GM23338 (cell line): ENCODE measurements at regions not wholly inside any gene's neighbourhood (a gene's known extent, or its start where the extent isn't known, plus 50 kb on each side); places are given as distances from the start of the nearest gene placed in this dataset.

Experiments used
- ATAC-seq: fragments of 200-7000 bp; cut with Tn5 transposase; 3 replicates; pipeline ENCODE4 v1.9.1; 2020
- DNase-seq: peaks from one replicate; pipeline ENCODE4 v3.0.0-alpha.2; 2015; ENCODE audit warnings: low spot score
- H2AFZ ChIP-seq: fragments of 200-600 bp; sonication (generic); 2 replicates; pipeline ENCODE4 v1.8.0; 2016; ENCODE audit warnings: antibody characterized with exemption, mild to moderate bottlenecking, moderate library complexity
- H3F3A ChIP-seq: fragments of 200-600 bp; sonication (generic); replicated peaks from 2 replicates; pipeline ENCODE4 v1.8.0; 2017; ENCODE audit warnings: antibody characterized with exemption, mixed run types, low read depth
- H3K27ac ChIP-seq: fragments of 200-600 bp; sonication (generic); 2 replicates; pipeline ENCODE4 v1.6.1; 2016; ENCODE audit warnings: low read depth
- H3K27me3 ChIP-seq: fragments of 200-600 bp; sonication (generic); 2 replicates; pipeline ENCODE4 v1.8.0; 2016; ENCODE audit warnings: mild to moderate bottlenecking, mixed run types, moderate library complexity; ENCODE audit not compliant: insufficient read depth
- H3K36me3 ChIP-seq: fragments of 200-600 bp; sonication (generic); 2 replicates; pipeline ENCODE4 v1.8.0; 2016; ENCODE audit warnings: mild to moderate bottlenecking; ENCODE audit not compliant: insufficient read depth
- H3K4me1 ChIP-seq: fragments of 200-600 bp; sonication (generic); 2 replicates; pipeline ENCODE4 v1.8.0; 2016; ENCODE audit warnings: mild to moderate bottlenecking, moderate library complexity; ENCODE audit not compliant: insufficient read depth
- H3K4me2 ChIP-seq: fragments of 200-600 bp; sonication (generic); 2 replicates; pipeline ENCODE4 v1.7.1; 2017; ENCODE audit warnings: mixed run types
- H3K4me3 ChIP-seq: fragments of 200-600 bp; sonication (generic); 2 replicates; pipeline ENCODE4 v1.6.1; 2016; ENCODE audit warnings: mixed run types
- H3K79me2 ChIP-seq: fragments of 200-600 bp; sonication (generic); replicated peaks from 2 replicates; pipeline ENCODE4 v1.8.0; 2017; ENCODE audit warnings: mild to moderate bottlenecking; ENCODE audit not compliant: insufficient read depth
- H3K9me2 ChIP-seq: fragments of 200-600 bp; sonication (generic); 2 replicates; pipeline ENCODE4 v1.8.0; 2017; ENCODE audit not compliant: insufficient read depth
- H4K20me1 ChIP-seq: fragments of 200-600 bp; sonication (generic); replicated peaks from 2 replicates; pipeline ENCODE4 v1.8.0; 2017; ENCODE audit warnings: mild to moderate bottlenecking; ENCODE audit not compliant: insufficient read depth
- H3K27ac Mint-ChIP-seq: 2 replicates; pipeline ENCODE4 v1.8.0; 2020; ENCODE audit warnings: inconsistent platforms, mild to moderate bottlenecking, moderate library complexity, mixed read lengths
- H3K27me3 Mint-ChIP-seq: 3 replicates; pipeline ENCODE4 v1.8.0; 2022; ENCODE audit warnings: low read depth, mild to moderate bottlenecking, moderate library complexity, mixed read lengths, inconsistent platforms; ENCODE audit not compliant: insufficient read depth, poor library complexity
- H3K36me3 Mint-ChIP-seq: 3 replicates; pipeline ENCODE4 v1.8.0; 2021; ENCODE audit warnings: low read depth, mild to moderate bottlenecking, inconsistent platforms, moderate library complexity, mixed read lengths
- H3K4me1 Mint-ChIP-seq: 3 replicates; pipeline ENCODE4 v1.8.0; 2020; ENCODE audit warnings: mild to moderate bottlenecking, inconsistent platforms, mixed read lengths
- H3K4me3 Mint-ChIP-seq: 3 replicates; pipeline ENCODE4 v1.8.0; 2021; ENCODE audit warnings: moderate library complexity, mild to moderate bottlenecking, inconsistent platforms, mixed read lengths
- H3K9me3 Mint-ChIP-seq: 3 replicates; pipeline ENCODE4 v1.8.0; 2020; ENCODE audit warnings: moderate library complexity, mild to moderate bottlenecking, inconsistent platforms, mixed read lengths
- CREB1 ChIP-seq: fragments of 250-450 bp; sonication (Bioruptor Pico); IDR thresholded peaks from 2 replicates; pipeline ENCODE4 v1.5.0; 2020; ENCODE audit warnings: low read depth, mild to moderate bottlenecking, moderate library complexity
- ETS1 ChIP-seq: IDR thresholded peaks from 2 replicates; pipeline ENCODE4 v1.6.1; 2016; ENCODE audit warnings: antibody characterized with exemption
- EZH2 ChIP-seq: fragments of 200-600 bp; sonication (generic); IDR thresholded peaks from one replicate; pipeline ENCODE4 v1.8.0; 2017; ENCODE audit warnings: antibody characterized with exemption, mild to moderate bottlenecking, low read depth; ENCODE audit not compliant: unreplicated experiment
- EZH2phosphoT487 ChIP-seq: fragments of 200-600 bp; sonication (generic); IDR thresholded peaks from one replicate; pipeline ENCODE4 v1.8.1; 2018; ENCODE audit warnings: antibody characterized with exemption; ENCODE audit not compliant: unreplicated experiment
- JUNB ChIP-seq: IDR thresholded peaks from one replicate; pipeline ENCODE4 v1.6.1; 2016; ENCODE audit warnings: antibody characterized with exemption; ENCODE audit not compliant: unreplicated experiment
- NANOG ChIP-seq: IDR thresholded peaks from 2 replicates; pipeline ENCODE4 v1.6.1; 2016; ENCODE audit warnings: antibody characterized with exemption, borderline replicate concordance
- POLR2AphosphoS5 ChIP-seq: IDR thresholded peaks from 2 replicates; pipeline ENCODE4 v1.6.1; 2016; ENCODE audit warnings: antibody characterized with exemption, low read depth
- REST ChIP-seq: IDR thresholded peaks from one replicate; pipeline ENCODE4 v1.6.1; 2018; ENCODE audit warnings: antibody characterized with exemption; ENCODE audit not compliant: unreplicated experiment
- STAT1 ChIP-seq: IDR thresholded peaks from one replicate; pipeline ENCODE4 v1.6.1; 2016; ENCODE audit warnings: antibody characterized with exemption; ENCODE audit not compliant: unreplicated experiment
- ZNF114 ChIP-seq: fragments of 250-450 bp; sonication (Bioruptor Pico); IDR thresholded peaks from 2 replicates; pipeline ENCODE4 v1.5.0; 2020; ENCODE audit warnings: mild to moderate bottlenecking, moderate library complexity
- TF ChIP-seq, protein P1 (sequence below), 2 experiments: fragments of 200-600 bp in 1 of 2; sonication (generic) in 1 of 2; conservative IDR thresholded peaks; 2 replicates each; pipeline versions ENCODE4 v1.5.1 to v1.6.1; 2016 to 2017; ENCODE audit warnings: antibody characterized with exemption in 2 of 2, low read depth in 2 of 2, mild to moderate bottlenecking in 2 of 2, moderate library complexity in 1 of 2

DNA sequence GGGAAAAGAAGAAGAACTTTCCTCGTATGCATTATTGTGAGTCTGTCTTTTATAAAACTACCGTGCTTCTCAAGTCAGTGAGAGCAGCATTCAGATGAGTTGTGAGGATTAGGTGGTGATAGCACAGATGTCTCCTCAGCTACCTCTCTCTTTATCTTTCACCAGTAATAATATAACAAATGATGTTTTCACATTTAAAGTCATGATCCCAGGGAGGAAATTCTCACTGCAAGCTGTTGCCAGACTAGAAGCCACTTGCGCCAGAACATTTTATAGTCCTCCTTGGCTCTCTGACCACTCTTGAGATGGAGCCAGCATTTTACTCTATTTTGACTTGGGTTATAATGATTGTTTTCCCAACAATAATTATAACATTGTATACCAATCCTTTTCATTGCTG lies 443.1 kb downstream of the AEBP2 start:
- Histone ChIP-seq H3K9me2 (no peaks in the 10 kb centered on the region; the same call in 1 of the 2 replicates), H3F3A (no peaks in the 10 kb centered on the region), H3K79me2 (no peaks in the 10 kb centered on the region), H3K27me3 (no peaks in the 10 kb centered on the region), H3K4me2 (no peak overlapping the region), H4K20me1 (no peaks in the 10 kb centered on the region), H3K36me3 (no peaks in the 10 kb centered on the region), H3K4me3 (no peak overlapping the region), H3K4me1 (no peaks in the 10 kb centered on the region), H2AFZ (peak overlapping the region; percentile 29; the same call in 1 of the 2 replicates), H3K27ac (no peak overlapping the region)
- no peak for TF ChIP-seq STAT1
- no peak for TF ChIP-seq EZH2phosphoT487
- no peak for TF ChIP-seq CREB1 (CRISPR knock-in tag)
- no peak overlapping the region for H3K4me3 Mint-ChIP-seq
- DNase-seq (no peak), ATAC-seq (no peak)
- no peak overlapping the region for H3K27ac Mint-ChIP-seq
- H3K36me3 Mint-ChIP-seq, result peaks cover 4% of the 10 kb centered on the region; the same call in 1 of the 3 replicates
- no peaks in the 10 kb centered on the region for H3K27me3 Mint-ChIP-seq
- no peaks in the 10 kb centered on the region for H3K4me1 Mint-ChIP-seq
- peaks cover 4% of the 10 kb centered on the region; the same call in 2 of the 3 replicates for H3K9me3 Mint-ChIP-seq

GRCh38 chr12:19884021-19884492 lies 444.8 kb downstream of the AEBP2 start:
- no peaks in the 10 kb centered on the region; the same call in 1 of the 2 replicates for H3K9me2 ChIP-seq
- TF ChIP-seq STAT1 (no peak), EZH2phosphoT487 (no peak), EZH2 (no peak), JUNB (no peak), POLR2AphosphoS5 (no peak), ZNF114 (no peak), NANOG (no peak), REST (no peak), ETS1 (no peak), CREB1 (CRISPR knock-in tag) (no peak)
- TF ChIP-seq, protein P1, sequence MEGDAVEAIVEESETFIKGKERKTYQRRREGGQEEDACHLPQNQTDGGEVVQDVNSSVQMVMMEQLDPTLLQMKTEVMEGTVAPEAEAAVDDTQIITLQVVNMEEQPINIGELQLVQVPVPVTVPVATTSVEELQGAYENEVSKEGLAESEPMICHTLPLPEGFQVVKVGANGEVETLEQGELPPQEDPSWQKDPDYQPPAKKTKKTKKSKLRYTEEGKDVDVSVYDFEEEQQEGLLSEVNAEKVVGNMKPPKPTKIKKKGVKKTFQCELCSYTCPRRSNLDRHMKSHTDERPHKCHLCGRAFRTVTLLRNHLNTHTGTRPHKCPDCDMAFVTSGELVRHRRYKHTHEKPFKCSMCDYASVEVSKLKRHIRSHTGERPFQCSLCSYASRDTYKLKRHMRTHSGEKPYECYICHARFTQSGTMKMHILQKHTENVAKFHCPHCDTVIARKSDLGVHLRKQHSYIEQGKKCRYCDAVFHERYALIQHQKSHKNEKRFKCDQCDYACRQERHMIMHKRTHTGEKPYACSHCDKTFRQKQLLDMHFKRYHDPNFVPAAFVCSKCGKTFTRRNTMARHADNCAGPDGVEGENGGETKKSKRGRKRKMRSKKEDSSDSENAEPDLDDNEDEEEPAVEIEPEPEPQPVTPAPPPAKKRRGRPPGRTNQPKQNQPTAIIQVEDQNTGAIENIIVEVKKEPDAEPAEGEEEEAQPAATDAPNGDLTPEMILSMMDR (conservative IDR thresholded peaks at IDR 0.05; ENCODE audit: low read depth in 2 of 2), result no peak
- no peaks in the 10 kb centered on the region for H3K79me2 ChIP-seq
- H3K27me3 ChIP-seq, result no peaks in the 10 kb centered on the region
- no peak overlapping the region for H3K4me2 ChIP-seq
- H3K4me3 ChIP-seq, result no peak overlapping the region
- H4K20me1 ChIP-seq, result no peaks in the 10 kb centered on the region
- peaks cover 4% of the 10 kb centered on the region; the same call in 1 of the 3 replicates for H3K36me3 Mint-ChIP-seq
- H3K9me3 Mint-ChIP-seq, result peaks cover 4% of the 10 kb centered on the region; the same call in 2 of the 3 replicates
- H3K27me3 Mint-ChIP-seq, result no peaks in the 10 kb centered on the region
- no peak overlapping the region for H3K27ac Mint-ChIP-seq
- H3K4me1 Mint-ChIP-seq, result no peaks in the 10 kb centered on the region
- no peaks in the 10 kb centered on the region for H3K4me1 ChIP-seq
- H2AFZ ChIP-seq, result no peak overlapping the region
- no peak for DNase-seq
- H3F3A ChIP-seq, result no peaks in the 10 kb centered on the region
- H3K4me3 Mint-ChIP-seq, result no peak overlapping the region
- no peak overlapping the region for H3K27ac ChIP-seq
- no peak for ATAC-seq
- H3K36me3 ChIP-seq, result no peaks in the 10 kb centered on the region
